DOHH2 (cell line): ENCODE measurements at regions not wholly inside any gene's neighbourhood (a gene's known extent, or its start where the extent isn't known, plus 50 kb on each side); places are given as distances from the start of the nearest gene placed in this dataset.
"Not testable (repeated sequence)": the region's sequence is repeated elsewhere in the genome, so short reads cannot be mapped to it uniquely, and the experiment has no call there.

Experiments
- EZH2phosphoT487 ChIP-seq: fragments of 200-600 bp; sonication (generic); IDR thresholded peaks from 2 replicates; pipeline ENCODE4 v1.6.1; 2017; ENCODE audit warnings: borderline replicate concordance, mild to moderate bottlenecking, antibody characterized with exemption, low read length, moderate library complexity, mixed read lengths
- TF ChIP-seq, protein P1 (sequence below): fragments of 200-600 bp; sonication (generic); IDR thresholded peaks from one replicate; pipeline ENCODE4 v1.5.1; 2014; ENCODE audit warnings: antibody characterized with exemption, mild to moderate bottlenecking, low read depth, low read length; ENCODE audit not compliant: poor library complexity, severe bottlenecking

DNA sequence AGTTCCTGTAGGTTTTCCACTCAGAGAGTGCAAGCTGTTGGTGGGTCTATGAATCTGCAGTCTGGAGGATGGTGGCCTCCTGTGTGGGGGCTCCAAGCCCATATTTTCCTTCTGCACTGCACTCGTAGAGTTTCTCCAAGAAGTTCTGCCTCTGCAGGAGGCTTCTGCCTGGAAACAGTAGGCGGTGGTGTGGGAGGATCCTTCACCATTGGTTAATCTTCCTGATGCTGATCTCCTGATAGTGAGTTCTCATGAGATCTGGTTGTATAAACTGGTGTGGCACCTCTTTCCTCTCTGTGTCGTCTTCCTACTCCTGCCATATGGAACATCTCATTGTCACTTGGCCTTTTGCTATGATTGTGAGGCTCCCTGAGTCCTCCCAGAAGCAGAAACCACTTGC, 162.8 kb upstream of the ZNF519 start:
- TF ChIP-seq, protein P1, sequence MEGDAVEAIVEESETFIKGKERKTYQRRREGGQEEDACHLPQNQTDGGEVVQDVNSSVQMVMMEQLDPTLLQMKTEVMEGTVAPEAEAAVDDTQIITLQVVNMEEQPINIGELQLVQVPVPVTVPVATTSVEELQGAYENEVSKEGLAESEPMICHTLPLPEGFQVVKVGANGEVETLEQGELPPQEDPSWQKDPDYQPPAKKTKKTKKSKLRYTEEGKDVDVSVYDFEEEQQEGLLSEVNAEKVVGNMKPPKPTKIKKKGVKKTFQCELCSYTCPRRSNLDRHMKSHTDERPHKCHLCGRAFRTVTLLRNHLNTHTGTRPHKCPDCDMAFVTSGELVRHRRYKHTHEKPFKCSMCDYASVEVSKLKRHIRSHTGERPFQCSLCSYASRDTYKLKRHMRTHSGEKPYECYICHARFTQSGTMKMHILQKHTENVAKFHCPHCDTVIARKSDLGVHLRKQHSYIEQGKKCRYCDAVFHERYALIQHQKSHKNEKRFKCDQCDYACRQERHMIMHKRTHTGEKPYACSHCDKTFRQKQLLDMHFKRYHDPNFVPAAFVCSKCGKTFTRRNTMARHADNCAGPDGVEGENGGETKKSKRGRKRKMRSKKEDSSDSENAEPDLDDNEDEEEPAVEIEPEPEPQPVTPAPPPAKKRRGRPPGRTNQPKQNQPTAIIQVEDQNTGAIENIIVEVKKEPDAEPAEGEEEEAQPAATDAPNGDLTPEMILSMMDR, result not testable (repeated sequence)
- not testable (repeated sequence) for TF ChIP-seq EZH2phosphoT487
